NCI-H526 treated with DMSO at 0.1 percent for 48 hours (cell line): ENCODE measurements at regions not wholly inside any gene's neighbourhood (a gene's known extent, or its start where the extent isn't known, plus 50 kb on each side); places are given as distances from the start of the nearest gene placed in this dataset.

Experiments used
- DNase-seq: peaks from one replicate; lab custom pipeline; 2025; lab: John Stamatoyannopoulos, UW

DNA sequence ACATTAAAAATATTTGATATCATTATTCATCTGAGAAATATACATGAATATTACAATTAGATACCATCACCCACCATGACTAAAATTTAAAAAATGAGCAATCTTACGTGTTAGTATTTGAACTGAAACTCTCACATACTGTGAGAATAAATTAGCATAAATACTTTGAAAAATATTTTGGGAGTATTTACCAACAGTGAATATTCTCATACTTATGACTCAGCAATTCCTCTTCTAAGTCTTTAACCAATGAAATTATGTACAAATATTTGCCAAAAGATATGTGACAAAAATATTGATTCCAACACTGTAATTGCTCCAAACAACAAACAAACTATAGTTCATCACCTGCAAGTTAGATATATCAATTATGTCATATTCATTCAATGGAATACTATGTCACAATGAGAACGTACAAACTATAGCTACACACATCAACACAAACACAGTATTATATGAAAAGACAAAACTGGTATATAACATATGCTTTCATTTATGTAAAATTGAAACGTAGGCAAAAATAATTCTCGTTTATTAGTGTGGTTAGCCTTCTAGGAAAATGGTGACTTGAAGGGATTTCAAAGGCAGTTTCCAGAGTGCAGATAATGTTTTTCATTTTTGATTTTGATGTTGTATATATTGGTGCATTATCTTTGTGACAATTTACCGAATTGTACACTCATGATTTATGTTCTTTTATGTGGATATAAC, 742.2 kb downstream of the SLC16A7 start:
- no peak for DNase-seq

- DNase-seq: no peak
These were observed 749.6 kb downstream of the SLC16A7 start for GRCh38 chr12:60345442-60345841.

DNA sequence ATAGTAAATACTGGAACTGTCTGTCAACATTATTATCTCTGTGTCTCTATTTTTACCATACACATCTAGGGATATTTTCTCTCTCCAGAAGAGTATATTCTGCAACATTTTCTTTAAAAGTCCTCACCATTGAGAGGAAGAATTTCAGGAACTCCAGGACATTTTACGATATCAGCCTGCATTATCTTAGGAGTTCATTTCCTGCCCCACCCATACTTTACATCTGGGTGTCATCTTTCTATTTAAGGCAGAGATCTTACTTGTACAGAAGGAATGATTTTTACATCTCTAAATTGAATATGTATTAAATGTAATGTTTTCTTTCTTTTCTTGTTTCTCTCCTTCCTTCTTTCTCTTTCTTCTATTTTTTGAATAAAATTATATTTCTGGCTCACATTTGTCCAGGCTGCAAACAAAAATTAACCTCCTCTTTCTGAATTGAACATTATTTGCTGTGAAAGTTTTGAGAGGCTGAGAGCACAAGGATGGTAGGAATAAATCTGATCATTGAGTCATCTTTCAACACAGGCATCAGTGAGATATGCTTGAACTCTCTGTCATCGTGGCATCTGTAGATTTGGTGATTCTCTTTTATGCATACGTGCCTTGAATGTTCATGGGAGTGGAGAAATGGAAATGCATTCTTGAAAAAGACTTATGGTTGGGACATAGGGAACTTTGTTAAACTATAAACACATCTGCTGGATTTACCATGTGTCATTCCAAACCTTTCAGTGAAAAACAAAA, 753.6 kb downstream of the SLC16A7 start:
- DNase-seq: no peak

DNA sequence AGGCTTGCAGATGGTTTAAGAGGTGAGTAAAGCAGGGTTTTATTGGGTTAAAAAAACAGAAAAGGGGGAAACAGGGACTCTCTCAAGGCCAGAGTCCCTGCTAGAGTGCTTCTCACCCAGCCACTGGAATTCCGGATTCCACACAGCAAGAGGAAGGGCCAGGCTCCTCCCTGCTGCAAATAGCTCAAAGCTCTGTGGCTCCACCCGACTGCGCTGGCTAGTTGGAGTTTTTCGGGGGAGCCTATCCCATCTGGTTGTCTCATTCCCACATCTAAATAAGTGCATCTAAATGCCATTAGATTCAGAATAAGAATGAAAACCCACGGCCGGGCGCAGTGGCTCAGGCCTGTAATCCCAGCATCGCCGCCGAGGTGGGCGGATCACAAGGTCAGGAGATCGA, 791.5 kb downstream of the SLC16A7 start:
- no peak for DNase-seq

DNA sequence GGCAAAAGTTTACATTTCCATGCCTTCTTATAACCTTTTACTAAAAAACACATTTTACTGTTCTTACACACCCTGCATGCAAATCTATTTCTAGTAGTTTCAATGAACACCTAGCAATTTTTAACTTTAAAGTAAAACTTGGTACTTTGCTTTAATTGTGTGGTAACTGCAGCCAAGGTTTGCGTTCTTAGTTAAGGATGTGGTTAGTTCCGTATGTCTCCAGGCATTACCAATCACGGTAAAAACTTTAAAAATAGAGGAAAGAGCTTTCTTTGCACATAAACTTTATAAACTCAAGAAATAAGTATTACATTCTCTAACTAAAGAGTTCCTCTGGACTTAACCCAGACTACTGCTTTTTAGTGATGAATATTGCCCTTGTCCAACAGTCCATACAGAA, 795.2 kb downstream of the SLC16A7 start:
- DNase-seq: no peak

- DNase-seq: no peak
These were observed 796.0 kb downstream of the SLC16A7 start for GRCh38 chr12:60391791-60392190.

DNA sequence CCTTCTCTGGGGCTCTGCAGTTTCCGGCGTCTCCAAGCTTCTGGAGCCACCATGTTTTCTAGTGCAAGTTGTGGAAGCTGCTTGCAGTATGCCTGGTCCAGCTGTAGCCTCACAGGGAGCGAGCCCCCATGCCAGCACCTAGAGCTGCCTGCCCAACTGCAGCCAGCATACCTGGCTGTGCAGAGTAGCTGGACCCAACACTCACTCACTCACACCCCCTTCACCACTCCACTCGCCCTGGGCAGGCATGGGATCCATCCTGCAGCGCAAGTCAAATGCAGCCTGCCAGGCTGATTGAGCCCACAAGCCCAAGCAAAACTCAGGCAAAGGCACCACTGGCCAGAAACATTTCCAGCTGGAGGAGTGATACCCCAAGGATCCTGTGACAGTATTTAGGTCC, 797.3 kb downstream of the SLC16A7 start:
- no peak for DNase-seq

DNA sequence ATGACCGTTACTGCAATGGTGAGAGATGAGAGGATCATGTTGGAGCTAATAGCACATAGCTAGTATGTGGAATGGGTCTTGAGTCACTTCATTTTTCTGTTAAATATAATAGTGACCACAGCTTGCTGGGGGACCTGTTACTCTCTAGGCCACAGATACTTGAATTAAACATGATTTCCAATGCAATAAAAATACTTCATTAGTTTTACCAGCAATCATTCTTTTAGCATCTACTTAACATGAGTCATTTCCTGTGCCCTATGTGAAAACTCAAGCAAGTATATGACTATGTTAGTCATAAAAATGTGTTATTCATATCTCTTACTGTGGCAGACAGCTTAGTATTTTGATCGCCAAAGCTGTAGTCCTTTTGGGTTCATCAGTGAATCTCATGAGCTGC, 798.8 kb downstream of the SLC16A7 start:
- DNase-seq: no peak

- no peak for DNase-seq
These were observed 802.7 kb downstream of the SLC16A7 start for GRCh38 chr12:60398547-60398946.

- DNase-seq: no peak
These were observed 803.2 kb downstream of the SLC16A7 start for GRCh38 chr12:60399064-60399463.

GRCh38 chr12:60402996-60403395, 807.2 kb downstream of the SLC16A7 start:
- no peak for DNase-seq

- DNase-seq: no peak
These were observed 819.5 kb downstream of the SLC16A7 start for GRCh38 chr12:60415351-60415750.

DNA sequence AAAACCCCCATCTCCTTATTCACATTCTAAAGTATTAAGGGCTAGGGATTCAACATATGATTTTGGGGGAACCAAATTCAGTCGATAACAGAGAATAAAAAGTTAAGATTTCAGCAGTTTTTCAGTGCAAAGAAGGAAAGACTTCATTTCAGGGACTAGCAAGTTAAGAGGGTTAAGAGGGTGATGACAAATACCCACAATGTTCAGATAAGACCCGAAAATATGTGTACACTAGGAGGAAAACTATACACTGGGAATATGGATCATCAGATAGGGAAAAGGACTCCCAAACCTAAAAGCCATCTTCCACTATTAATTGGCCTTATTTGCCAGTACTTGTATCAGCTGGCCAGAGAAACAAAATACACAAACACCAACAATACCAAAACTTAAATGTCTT, 824.2 kb downstream of the SLC16A7 start:
- DNase-seq: no peak

GRCh38 chr12:60421741-60422140, 825.9 kb downstream of the SLC16A7 start:
- no peak for DNase-seq

GRCh38 chr12:60437297-60437696, 841.5 kb downstream of the SLC16A7 start:
- no peak for DNase-seq

DNA sequence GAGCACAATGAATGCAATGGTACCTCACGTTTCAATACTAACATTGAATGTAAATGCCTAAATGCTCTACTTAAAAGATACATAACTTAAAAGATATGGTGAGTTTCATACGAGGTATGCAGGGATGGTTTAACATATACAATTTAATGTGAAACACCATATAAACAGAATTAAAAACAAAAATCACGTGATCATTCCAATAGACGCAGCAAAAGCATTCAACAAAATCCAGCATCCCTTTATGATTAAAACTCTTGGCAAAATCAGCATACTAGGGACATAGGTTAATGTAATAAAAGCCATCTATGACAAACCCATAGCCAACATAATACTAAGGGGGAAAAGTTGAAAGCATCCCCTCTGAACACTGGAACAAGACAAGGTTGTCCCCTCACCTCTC, 845.7 kb downstream of the SLC16A7 start:
- no peak for DNase-seq

DNA sequence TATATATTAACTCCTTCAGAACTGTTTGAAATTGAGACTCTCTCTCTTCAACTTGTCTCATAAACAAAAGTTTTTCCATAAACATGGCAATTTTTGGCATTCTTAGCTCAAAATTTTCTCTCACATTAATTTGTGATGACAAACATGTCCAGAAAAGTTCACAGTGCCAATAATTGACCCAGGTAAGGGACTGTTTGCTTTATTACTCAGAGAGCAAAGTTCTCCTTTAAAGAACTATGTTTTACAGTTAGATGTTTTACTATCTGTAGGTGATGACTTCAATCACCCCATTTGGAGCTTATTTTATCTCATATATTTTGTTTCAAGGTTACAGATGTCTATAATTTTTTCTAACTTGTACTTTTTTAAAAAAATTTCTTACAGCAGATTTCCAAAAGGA, 855.6 kb downstream of the SLC16A7 start:
- DNase-seq: no peak

- no peak for DNase-seq
These were observed 869.2 kb downstream of the SLC16A7 start for GRCh38 chr12:60465060-60465459.

DNA sequence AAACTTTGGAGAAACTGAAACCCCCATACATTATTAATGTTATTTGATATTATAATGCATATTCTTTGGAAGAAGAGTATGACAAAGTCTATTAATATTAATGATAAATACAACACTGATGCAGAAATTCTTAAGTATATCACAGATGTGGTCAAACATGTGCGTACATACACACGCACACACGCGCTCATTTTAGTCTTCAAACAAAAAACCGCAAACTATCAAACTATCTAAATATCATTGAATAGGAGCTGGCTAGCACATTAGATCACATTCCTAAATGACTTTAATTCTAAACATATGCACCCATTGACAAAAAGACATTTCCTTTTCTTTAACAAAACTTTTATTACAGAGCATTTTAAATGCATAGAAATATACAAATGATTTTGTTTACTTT, 872.7 kb downstream of the SLC16A7 start:
- no peak for DNase-seq

- no peak for DNase-seq
These were observed 880.0 kb downstream of the SLC16A7 start for GRCh38 chr12:60475825-60476224.

- DNase-seq: no peak
These were observed 891.5 kb downstream of the SLC16A7 start for GRCh38 chr12:60487284-60487683.

DNA sequence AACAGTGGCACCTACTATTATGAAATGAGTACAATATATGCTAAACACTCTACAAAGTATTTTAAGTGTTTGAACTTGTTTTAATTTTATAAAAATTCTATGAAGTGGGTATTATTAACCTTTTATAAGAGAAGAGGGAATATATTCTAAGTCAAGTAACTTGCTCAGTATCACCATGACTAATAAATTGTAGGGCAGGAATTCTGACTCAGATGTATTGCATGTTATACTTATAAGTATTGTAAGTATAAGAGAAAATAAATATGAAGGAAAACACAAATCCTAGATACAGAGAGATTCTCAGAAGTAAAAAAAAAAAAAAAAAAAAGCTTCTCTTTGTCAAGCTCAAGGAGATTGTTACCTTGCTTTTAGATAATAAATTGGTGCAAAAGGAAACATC, 893.2 kb downstream of the SLC16A7 start:
- DNase-seq: no peak

DNA sequence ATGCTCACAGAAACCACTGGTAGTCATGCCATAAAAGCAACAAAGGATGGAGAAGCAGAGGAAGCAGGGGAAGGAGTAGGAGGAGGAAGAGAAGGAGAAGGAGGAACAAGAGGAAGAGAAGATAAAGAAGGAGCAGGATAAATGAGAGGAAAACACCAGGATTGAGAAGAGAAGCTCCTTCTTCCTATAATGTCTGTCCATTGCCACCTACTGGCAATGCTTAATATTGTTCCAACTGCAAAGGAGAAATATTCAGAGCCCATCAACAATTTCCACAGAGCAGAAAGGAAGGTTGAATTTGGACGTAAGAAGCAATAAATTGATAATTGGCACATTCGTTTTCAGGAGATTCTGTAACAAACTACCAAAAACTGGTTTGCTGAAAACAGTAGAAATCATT, 898.4 kb downstream of the SLC16A7 start:
- peak; percentile 22 for DNase-seq

DNA sequence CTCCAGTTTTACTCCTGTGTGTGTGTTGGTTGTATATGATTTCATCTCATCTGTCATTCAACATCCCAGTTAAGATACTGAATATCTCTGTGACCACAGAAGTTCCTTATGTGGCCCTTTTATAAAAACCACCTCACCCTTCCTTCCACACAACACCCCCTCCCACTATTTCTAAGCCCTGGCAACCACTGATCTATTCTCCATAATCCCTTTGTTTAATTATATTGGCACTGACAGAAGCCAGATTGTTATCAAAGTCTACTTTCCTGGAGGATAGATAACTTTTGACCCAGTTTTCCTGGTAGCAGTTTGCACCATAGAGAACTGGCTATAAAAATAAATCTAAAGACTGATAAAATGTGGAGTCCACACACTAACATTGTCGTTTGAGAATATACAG, 902.8 kb downstream of the SLC16A7 start:
- DNase-seq: no peak
